Stimulated activated naive CD4-positive, alpha-beta T cell (primary cell): ENCODE measurements at regions not wholly inside any gene's neighbourhood (a gene's known extent, or its start where the extent isn't known, plus 50 kb on each side); places are given as distances from the start of the nearest gene placed in this dataset.
"Not testable (repeated sequence)": the region's sequence is repeated elsewhere in the genome, so short reads cannot be mapped to it uniquely, and the experiment has no call there.

Source experiments
- DNase-seq, 6 experiments: peaks; one replicate each; lab custom pipeline; 2025; lab: John Stamatoyannopoulos, UW

- no peak for DNase-seq
Observed at GRCh38 chr11:116335078-116335477, 437.7 kb downstream of the BUD13 start.

- DNase-seq = no peak
Observed at GRCh38 chr11:116334596-116334995, 438.2 kb downstream of the BUD13 start.

- no peak for DNase-seq
Observed at GRCh38 chr11:116333001-116333535, 439.7 kb downstream of the BUD13 start.

- no peak for DNase-seq
Observed at GRCh38 chr11:116332391-116332790, 440.4 kb downstream of the BUD13 start.

GRCh38 chr11:116331381-116331780 lies 441.4 kb downstream of the BUD13 start:
- DNase-seq = no peak

GRCh38 chr11:116330439-116331185 lies 442.2 kb downstream of the BUD13 start:
- no peak for DNase-seq

- DNase-seq = no peak
Observed at GRCh38 chr11:116329354-116330090, 443.3 kb downstream of the BUD13 start.

- no peak for DNase-seq
Observed at GRCh38 chr11:116328851-116329250, 443.9 kb downstream of the BUD13 start.

GRCh38 chr11:116328391-116328790 lies 444.4 kb downstream of the BUD13 start:
- no peak for DNase-seq

- DNase-seq = no peak
Observed at GRCh38 chr11:116326146-116326545, 446.6 kb downstream of the BUD13 start.

GRCh38 chr11:116325247-116325646 lies 447.5 kb downstream of the BUD13 start:
- no peak for DNase-seq

- not testable (repeated sequence) for DNase-seq
Observed at GRCh38 chr11:116324077-116324476, 448.7 kb downstream of the BUD13 start.

- DNase-seq = no peak
Observed at GRCh38 chr11:116317212-116317611, 455.6 kb downstream of the BUD13 start.

- no peak for DNase-seq
Observed at GRCh38 chr11:116314006-116314405, 458.8 kb downstream of the BUD13 start.

GRCh38 chr11:116312570-116313391 lies 460.0 kb downstream of the BUD13 start:
- DNase-seq = no peak

GRCh38 chr11:116311206-116311605 lies 461.6 kb downstream of the BUD13 start:
- DNase-seq = no peak

GRCh38 chr11:116310698-116311097 lies 462.1 kb downstream of the BUD13 start:
- no peak for DNase-seq

- DNase-seq = no peak
Observed at GRCh38 chr11:116310226-116310625, 462.6 kb downstream of the BUD13 start.

GRCh38 chr11:116309446-116309845 lies 463.3 kb downstream of the BUD13 start:
- no peak for DNase-seq

GRCh38 chr11:116302756-116303155 lies 470.0 kb downstream of the BUD13 start:
- DNase-seq = no peak

GRCh38 chr11:116301141-116301540 lies 471.6 kb downstream of the BUD13 start:
- no peak for DNase-seq

GRCh38 chr11:116300232-116300631 lies 472.6 kb downstream of the BUD13 start:
- DNase-seq = no peak
